Thyroid gland (tissue), 4 donors: ENCODE measurements at regions not wholly inside any gene's neighbourhood (a gene's known extent, or its start where the extent isn't known, plus 50 kb on each side); places are given as distances from the start of the nearest gene placed in this dataset.
A peak's percentile ranks its signal among the peaks of the same experiment; 100 is the strongest.

Source experiments
- DNase-seq, 2 donors: peaks; one replicate each; pipeline ENCODE4 v3.0.0-alpha.2; 2019
- H3K27ac ChIP-seq, 3 donors: fragments of 200-600 bp; sonication (generic); 1 replicate in 2 of 3; 2 replicates in 1 of 3; pipeline ENCODE4 v1.5.1; 2016 to 2019; ENCODE audit warnings: mild to moderate bottlenecking in 1 of 3, moderate library complexity in 1 of 3
- H3K27me3 ChIP-seq: fragments of 200-600 bp; sonication (generic); one replicate; pipeline ENCODE4 v1.5.1; 2019
- H3K36me3 ChIP-seq, 2 donors: fragments of 200-600 bp; sonication (generic); one replicate each; pipeline ENCODE4 v1.5.1; 2016 to 2019
- H3K4me1 ChIP-seq, 2 donors: fragments of 200-600 bp; sonication (generic); one replicate each; pipeline ENCODE4 v1.5.1; 2017 to 2019
- H3K4me3 ChIP-seq, 3 donors: fragments of 200-600 bp; sonication (generic); replicated peaks in 1 of 3; 1 replicate in 2 of 3; 2 replicates in 1 of 3; pipeline ENCODE4 v1.5.1; 2016; ENCODE audit warnings: mild to moderate bottlenecking in 1 of 3
- H3K9me3 ChIP-seq: fragments of 200-600 bp; sonication (generic); one replicate; pipeline ENCODE4 v1.5.1; 2017
- CTCF ChIP-seq, 6 experiments: fragments of 200-600 bp in 3 of 6; fragments of 450-650 bp in 3 of 6; sonication (generic) in 3 of 6; IDR thresholded peaks; one replicate each; pipeline ENCODE4 v1.5.1; 2016 to 2019; ENCODE audit warnings: antibody characterized with exemption in 6 of 6, mild to moderate bottlenecking in 2 of 6, inconsistent platforms in 1 of 6, moderate library complexity in 1 of 6
- POLR2A ChIP-seq, 2 donors: fragments of 450-650 bp; IDR thresholded peaks; one replicate each; pipeline ENCODE4 v1.6.1; 2017; ENCODE audit warnings: antibody characterized with exemption in 2 of 2, mild to moderate bottlenecking in 2 of 2, moderate library complexity in 1 of 2
- WGBS, 2 donors: methylation state at CpG; one replicate each; pipeline ENCODE4 v1.1.5; 2017; 5-methylcytosine and 5-hydroxymethylcytosine counted together
- intact Hi-C: fragments of 100-400 bp; cut with DNase I; formaldehyde crosslinking; loops from one replicate; pipeline ENCODE4 v1.15.1; 2023

DNA sequence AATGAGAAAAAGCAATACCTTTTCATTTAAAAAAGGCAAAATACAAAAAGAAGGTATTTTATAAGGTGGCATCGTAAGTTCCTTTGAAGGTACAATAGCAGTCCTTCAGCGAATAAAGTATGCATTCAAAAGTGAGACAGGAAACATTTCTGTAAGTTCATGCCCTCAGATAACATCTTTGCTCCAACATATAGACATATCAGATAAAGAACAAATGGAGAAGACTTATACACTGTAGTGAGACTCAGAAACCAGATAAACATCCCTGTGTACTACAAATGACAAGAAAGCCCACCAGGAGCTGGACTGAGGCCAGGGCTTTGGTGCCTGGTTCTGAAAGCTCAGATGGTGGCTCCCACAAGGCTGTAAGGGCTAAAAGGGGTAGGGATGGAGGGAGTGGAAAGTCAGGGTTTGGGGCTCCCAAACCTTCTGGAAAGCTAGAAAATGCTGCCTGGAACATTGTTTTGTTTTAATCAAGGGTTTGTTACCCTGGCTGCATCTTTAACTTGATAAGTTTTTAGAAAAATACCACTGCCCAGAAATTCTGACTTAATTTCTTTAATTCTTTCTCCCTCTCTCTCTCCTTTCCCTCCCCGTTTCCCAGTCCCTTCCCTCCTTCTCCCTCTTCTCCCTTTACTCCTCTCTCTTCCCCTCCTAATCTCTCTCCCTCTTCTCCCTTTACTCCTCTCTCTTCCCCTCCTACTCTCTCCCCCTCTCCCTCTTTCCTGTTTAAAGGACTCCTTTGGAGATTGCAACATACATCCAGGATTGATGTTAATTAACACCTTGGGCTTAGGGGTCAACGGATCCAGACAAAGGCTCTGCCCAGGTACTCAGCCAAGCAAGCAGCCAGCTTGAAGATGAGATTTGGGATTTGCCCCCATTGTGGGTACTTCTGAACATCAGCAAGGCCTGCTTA is 126.1 kb downstream of the AQP9 start:
- DNase-seq, result no peak
- H3K27me3 ChIP-seq, result no peaks in the 10 kb centered on the region
- no peak overlapping the region for H3K4me3 ChIP-seq
- TF ChIP-seq CTCF (IDR thresholded peaks at IDR 0.05) (no peak), POLR2A (IDR thresholded peaks at IDR 0.05) (no peak)
- peaks cover 0 to 14% of the 10 kb centered on the region in 2 donors for H3K4me1 ChIP-seq
- no peak overlapping the region for H3K27ac ChIP-seq
- WGBS, 2 donors, result 74 to 82% methylated on average over 4 of the region's 4 CpGs
- H3K9me3 ChIP-seq, result no peaks in the 10 kb centered on the region
- intact Hi-C loops, result no loop called here
- H3K36me3 ChIP-seq, result no peaks in the 10 kb centered on the region

- TF ChIP-seq CTCF (IDR thresholded peaks at IDR 0.05), result no peak
- no peak for TF ChIP-seq POLR2A (IDR thresholded peaks at IDR 0.05)
- DNase-seq, result no peak
- no peaks in the 10 kb centered on the region for H3K27me3 ChIP-seq
- H3K4me1 ChIP-seq, result no peaks in the 10 kb centered on the region
- intact Hi-C loops, result no loop called here
- no peak overlapping the region for H3K4me3 ChIP-seq
- no peak overlapping the region for H3K27ac ChIP-seq
- H3K36me3 ChIP-seq, result no peaks in the 10 kb centered on the region
- 83 to 89% methylated on average over 1 of the region's 1 CpG for WGBS, 2 donors
- no peaks in the 10 kb centered on the region for H3K9me3 ChIP-seq
Observed at GRCh38 chr15:58267051-58267450, 128.9 kb downstream of the AQP9 start.

GRCh38 chr15:58268746-58269267 is 130.6 kb downstream of the AQP9 start:
- H3K9me3 ChIP-seq, result no peaks in the 10 kb centered on the region
- no peaks in the 10 kb centered on the region for H3K4me1 ChIP-seq
- intact Hi-C loops, result no loop called here
- no peak overlapping the region for H3K4me3 ChIP-seq
- no peak for TF ChIP-seq POLR2A (IDR thresholded peaks at IDR 0.05)
- no peak for TF ChIP-seq CTCF (IDR thresholded peaks at IDR 0.05)
- 79 to 92% methylated on average over 5 of the region's 5 CpGs for WGBS, 2 donors
- H3K27ac ChIP-seq, result no peak overlapping the region
- H3K27me3 ChIP-seq, result no peaks in the 10 kb centered on the region
- H3K36me3 ChIP-seq, result no peaks in the 10 kb centered on the region
- DNase-seq, result no peak

DNA sequence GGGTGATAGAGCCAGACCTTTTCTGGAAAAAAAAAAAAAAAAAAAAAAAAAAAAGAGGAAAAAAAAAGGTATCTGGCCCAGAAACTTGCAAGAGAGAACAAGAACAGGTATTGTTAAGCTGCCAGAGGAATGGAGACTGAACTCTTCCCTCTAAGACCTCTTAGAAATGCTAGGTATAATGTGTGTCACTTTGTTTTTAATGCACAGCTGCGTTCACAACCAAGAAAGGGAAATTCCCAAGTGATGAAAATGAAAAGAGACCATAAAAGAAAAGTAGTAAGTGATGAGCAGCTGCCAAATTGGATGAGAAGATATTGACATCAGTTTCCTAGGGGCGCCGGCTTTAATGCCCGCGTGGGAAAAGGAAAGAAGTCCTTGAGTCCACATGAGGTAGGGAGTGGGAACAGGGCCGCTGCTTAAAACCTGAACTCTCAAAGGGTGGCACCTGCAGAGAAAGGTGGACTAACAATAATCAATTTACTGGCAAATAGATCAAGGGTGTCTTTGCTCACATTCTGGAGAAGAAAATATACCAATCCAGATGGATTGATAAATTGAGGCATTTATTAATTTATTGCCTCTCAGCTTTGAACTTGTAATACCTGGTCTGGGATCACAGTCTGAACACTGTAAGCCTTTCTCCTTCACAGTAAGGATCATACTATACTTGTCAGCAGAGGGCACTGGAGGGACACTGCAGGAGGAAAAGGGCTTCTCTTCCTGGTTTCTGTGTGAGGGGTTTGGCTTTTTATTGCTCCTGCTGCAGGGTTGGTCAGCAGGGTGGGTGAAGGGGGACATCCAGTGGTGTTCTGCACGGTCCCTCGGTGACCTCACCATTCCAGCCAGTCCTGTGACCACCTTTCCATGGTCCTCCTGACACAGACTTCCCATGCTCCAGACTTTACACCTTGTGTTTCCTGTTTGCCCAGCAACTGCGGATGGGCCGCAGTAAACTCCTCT is 131.6 kb downstream of the AQP9 start:
- Histone ChIP-seq H3K4me1 (no peaks in the 10 kb centered on the region), H3K36me3 (no peaks in the 10 kb centered on the region), H3K4me3 (no peak overlapping the region), H3K27ac (no peak overlapping the region), H3K9me3 (no peaks in the 10 kb centered on the region), H3K27me3 (no peaks in the 10 kb centered on the region)
- TF ChIP-seq POLR2A (IDR thresholded peaks at IDR 0.05) (no peak), CTCF (IDR thresholded peaks at IDR 0.05) (peak; percentile 45 to 78 (median 68))
- DNase-seq, result peak; percentile 25 to 42
- WGBS, 2 donors, result 48 to 53% methylated on average over 10 of the region's 10 CpGs
- intact Hi-C loops, result loop anchor here (5.0 kb wide), 1 partner anchor 483 kb away; no protein-coding TSS in a partner anchor
